Erythroblast (primary cell): ENCODE measurements at regions not wholly inside any gene's neighbourhood (a gene's known extent, or its start where the extent isn't known, plus 50 kb on each side); places are given as distances from the start of the nearest gene placed in this dataset.

Experiments used
- GATA1 ChIP-seq: IDR thresholded peaks from 2 replicates; pipeline ENCODE4 v1.6.1; 2011; ENCODE audit warnings: low read depth, mild to moderate bottlenecking, control low read depth, low read length, moderate library complexity
- POLR2A ChIP-seq: IDR thresholded peaks from 2 replicates; pipeline ENCODE4 v1.6.1; 2011; ENCODE audit warnings: mild to moderate bottlenecking, low read length

DNA sequence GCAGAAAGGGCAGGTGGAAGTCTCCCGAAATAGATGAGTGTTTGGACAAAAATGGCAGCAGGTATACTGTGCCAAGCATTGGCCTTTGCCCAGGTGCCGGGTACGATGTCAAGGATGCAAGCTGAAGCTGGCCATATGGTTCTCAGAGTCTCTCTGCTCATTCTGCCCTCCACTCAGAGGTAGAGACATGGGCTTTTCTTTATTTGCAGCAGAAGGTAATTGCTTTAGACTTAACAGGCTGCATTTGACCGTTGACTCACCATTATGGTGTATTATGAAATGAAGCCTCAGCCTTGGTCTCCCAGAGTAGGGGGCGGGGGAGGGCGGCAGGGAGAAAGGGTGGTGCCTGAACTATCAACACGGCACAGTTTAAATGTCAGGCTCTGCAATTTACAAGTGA lies 969.1 kb upstream of the EEF2KMT start:
- no peak for TF ChIP-seq POLR2A
- TF ChIP-seq GATA1 = no peak
